ENCODE measurements at regions not wholly inside any gene's neighbourhood (a gene's known extent, or its start where the extent isn't known, plus 50 kb on each side); places are given as distances from the start of the nearest gene placed in this dataset.
"Not testable (repeated sequence)": the region's sequence is repeated elsewhere in the genome, so short reads cannot be mapped to it uniquely, and the experiment has no call there.

DNA sequence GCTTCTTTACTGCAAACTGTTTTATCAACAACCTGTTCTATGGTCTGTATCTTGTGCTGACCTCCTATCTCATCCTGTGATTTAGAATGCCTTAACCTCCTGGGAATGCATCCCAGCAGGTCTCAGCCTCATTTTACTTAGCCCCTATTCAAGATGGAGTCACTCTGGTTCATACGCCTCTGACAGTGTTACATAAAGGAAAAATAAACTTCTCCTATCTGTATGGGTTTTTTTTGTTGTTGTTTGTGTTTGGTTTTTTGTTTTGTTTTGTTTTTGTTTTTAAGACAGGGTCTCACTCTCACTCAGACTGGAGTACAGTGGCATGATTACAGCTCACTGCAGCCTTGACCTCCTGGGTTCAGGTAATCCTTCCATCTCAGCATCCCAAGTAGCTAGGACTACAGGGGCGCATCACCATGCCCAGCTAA lies 62.1 kb downstream of the RESF1 start:
- ChIA-PET POLR2A (no interaction called here), CTCF (no interaction called here)
- no peak overlapping the region for H3K4me3 ChIP-seq (ENCODE audit: low read depth, low read length)
- no peak overlapping the region for H3K27ac ChIP-seq (ENCODE audit: extremely low read depth, low read depth, low read length)
- H3K9me3 ChIP-seq (ENCODE audit: control insufficient read depth, insufficient read depth, low read depth, low read length) = no peaks in the 10 kb centered on the region
- TF ChIP-seq ZFP37 (tag by site-specific recombination; IDR thresholded peaks at IDR 0.05) (no peak), ZNF138 (tag by site-specific recombination; IDR thresholded peaks at IDR 0.05; ENCODE audit: borderline replicate concordance) (no peak)
- H3K36me3 ChIP-seq (ENCODE audit: control insufficient read depth in 2 of 2, insufficient read depth in 1 of 2, low read length in 2 of 2) = no peaks in the 10 kb centered on the region
- H3K4me1 ChIP-seq (ENCODE audit: control insufficient read depth, insufficient read depth, low read length) = no peaks in the 10 kb centered on the region

DNA sequence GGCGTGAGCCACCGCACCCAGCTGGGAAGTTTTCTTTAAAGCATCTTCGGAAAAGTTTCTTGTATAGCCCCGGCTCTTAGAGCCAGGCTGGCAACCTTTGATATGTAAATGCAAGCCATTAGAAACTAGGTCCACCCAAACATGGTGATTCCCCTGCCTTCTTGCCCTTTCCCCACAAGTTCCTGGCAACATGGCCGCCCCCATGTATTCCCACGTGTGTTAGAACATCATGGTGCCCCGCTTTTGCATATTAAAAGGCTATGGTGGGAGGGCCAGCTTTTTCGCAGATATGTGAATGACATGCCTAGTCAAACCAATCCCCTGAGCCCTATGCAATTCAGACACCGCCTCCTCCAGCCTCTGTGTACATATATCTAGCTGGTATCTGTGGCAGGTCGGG lies 63.2 kb downstream of the RESF1 start:
- POLR2A ChIA-PET; H3K36me3 ChIP-seq (ENCODE audit: control insufficient read depth in 2 of 2, insufficient read depth in 1 of 2, low read length in 2 of 2); CTCF ChIA-PET; H3K27ac ChIP-seq (ENCODE audit: extremely low read depth, low read depth, low read length); H3K9me3 ChIP-seq (ENCODE audit: control insufficient read depth, insufficient read depth, low read depth, low read length); H3K4me3 ChIP-seq (ENCODE audit: low read depth, low read length); H3K4me1 ChIP-seq (ENCODE audit: control insufficient read depth, insufficient read depth, low read length): not testable (repeated sequence)

DNA sequence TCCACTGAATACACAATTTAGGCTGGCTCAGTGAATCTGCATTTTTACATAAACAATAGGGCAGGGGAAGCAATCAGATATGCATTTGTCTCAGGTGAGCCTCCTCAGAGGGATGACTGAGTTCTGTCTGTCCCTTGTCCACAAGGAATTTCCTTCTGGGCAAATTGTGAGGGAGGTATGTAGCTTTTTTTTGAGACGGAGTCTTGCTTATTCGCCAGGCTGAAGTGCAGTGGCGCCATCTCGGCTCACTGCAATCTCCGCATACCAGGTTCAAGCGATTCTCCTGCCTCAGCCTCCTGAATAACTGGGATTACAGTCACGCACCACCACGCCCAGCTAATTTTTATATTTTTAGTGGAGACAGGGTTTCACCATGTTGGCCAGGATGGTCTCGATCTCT lies 64.6 kb downstream of the RESF1 start:
- H3K27ac ChIP-seq (ENCODE audit: extremely low read depth, low read depth, low read length); CTCF ChIA-PET; H3K4me3 ChIP-seq (ENCODE audit: low read depth, low read length); H3K36me3 ChIP-seq (ENCODE audit: control insufficient read depth in 2 of 2, insufficient read depth in 1 of 2, low read length in 2 of 2); H3K4me1 ChIP-seq (ENCODE audit: control insufficient read depth, insufficient read depth, low read length); H3K9me3 ChIP-seq (ENCODE audit: control insufficient read depth, insufficient read depth, low read depth, low read length): not testable (repeated sequence)
- POLR2A ChIA-PET = interaction anchor here (0.7 kb wide), 1 partner anchor 271 kb away, joined by 3 read pairs; no protein-coding TSS in a partner anchor

DNA sequence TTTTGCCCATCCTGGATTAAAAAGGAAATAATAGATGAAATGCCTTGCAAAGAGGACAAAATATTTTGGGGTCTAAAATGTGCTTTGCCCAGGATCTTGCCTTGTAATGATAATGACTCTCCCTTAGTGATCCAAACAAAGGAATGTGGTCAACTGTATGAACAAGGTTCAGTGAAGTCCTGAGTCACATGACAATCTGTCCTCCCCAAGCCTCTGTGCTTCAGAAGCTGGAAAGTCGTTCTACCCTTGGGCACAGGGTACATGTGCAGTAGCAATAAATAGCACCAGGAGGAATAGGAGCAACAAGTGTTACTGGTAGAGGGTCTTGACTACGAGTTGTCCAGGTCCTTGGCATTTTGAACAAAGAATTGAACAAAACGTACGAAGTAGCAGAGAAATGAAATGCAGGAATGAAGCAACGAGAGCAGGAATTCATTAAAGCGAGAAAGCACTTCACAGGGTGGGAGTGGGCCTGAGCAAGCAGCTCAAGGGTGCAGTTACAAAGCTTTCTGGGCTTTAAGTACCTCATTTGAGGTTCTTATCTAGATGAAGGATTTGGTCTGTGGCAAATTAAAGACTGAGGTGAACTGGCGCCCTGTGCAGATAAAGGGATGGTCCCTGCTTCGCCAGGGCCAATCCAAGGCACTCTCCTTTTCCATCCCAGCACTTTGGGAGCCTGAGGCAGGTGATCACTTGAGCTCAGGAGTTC lies 65.8 kb downstream of the RESF1 start:
- ChIA-PET POLR2A (interaction anchor here (0.7 kb wide), 1 partner anchor 270 kb away, joined by 3 read pairs; no protein-coding TSS in a partner anchor), CTCF (interaction anchor here (0.7 to 1.2 kb wide), 2 partner anchors 35 to 90 kb away, joined by 3 read pairs; no protein-coding TSS in a partner anchor)
- H3K4me3 ChIP-seq (ENCODE audit: low read depth, low read length) = no peak overlapping the region
- H3K36me3 ChIP-seq (ENCODE audit: control insufficient read depth in 2 of 2, insufficient read depth in 1 of 2, low read length in 2 of 2) = no peaks in the 10 kb centered on the region
- no peaks in the 10 kb centered on the region for H3K9me3 ChIP-seq (ENCODE audit: control insufficient read depth, insufficient read depth, low read depth, low read length)
- no peak overlapping the region for H3K27ac ChIP-seq (ENCODE audit: extremely low read depth, low read depth, low read length)
- no peaks in the 10 kb centered on the region for H3K4me1 ChIP-seq (ENCODE audit: control insufficient read depth, insufficient read depth, low read length)
- TF ChIP-seq SCRT1 (tag by site-specific recombination; IDR thresholded peaks at IDR 0.05; ENCODE audit: borderline replicate concordance) = 0 out of 2 replicates have a peak, but pooled peaks have one; percentile 38
- TF ChIP-seq IKZF3 (tag by site-specific recombination; IDR thresholded peaks at IDR 0.05) = no peak
- TF ChIP-seq, protein P1, sequence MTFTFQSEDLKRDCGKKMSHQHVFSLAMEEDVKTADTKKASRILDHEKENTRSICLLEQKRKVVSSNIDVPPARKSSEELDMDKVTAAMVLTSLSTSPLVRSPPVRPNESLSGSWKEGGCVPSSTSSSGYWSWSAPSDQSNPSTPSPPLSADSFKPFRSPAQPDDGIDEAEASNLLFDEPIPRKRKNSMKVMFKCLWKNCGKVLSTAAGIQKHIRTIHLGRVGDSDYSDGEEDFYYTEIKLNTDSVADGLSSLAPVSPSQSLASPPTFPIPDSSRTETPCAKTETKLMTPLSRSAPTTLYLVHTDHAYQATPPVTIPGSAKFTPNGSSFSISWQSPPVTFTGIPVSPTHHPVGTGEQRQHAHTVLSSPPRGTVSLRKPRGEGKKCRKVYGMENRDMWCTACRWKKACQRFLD (tag by site-specific recombination; IDR thresholded peaks at IDR 0.05) = no peak
- TF ChIP-seq ZNF146 (tag by site-specific recombination; IDR thresholded peaks at IDR 0.05) = no peak
- TF ChIP-seq SCRT2 (tag by site-specific recombination; IDR thresholded peaks at IDR 0.05) = peak; percentile 80
- TF ChIP-seq ZBTB21 (tag by site-specific recombination; IDR thresholded peaks at IDR 0.05) = no peak
- TF ChIP-seq, protein P2, sequence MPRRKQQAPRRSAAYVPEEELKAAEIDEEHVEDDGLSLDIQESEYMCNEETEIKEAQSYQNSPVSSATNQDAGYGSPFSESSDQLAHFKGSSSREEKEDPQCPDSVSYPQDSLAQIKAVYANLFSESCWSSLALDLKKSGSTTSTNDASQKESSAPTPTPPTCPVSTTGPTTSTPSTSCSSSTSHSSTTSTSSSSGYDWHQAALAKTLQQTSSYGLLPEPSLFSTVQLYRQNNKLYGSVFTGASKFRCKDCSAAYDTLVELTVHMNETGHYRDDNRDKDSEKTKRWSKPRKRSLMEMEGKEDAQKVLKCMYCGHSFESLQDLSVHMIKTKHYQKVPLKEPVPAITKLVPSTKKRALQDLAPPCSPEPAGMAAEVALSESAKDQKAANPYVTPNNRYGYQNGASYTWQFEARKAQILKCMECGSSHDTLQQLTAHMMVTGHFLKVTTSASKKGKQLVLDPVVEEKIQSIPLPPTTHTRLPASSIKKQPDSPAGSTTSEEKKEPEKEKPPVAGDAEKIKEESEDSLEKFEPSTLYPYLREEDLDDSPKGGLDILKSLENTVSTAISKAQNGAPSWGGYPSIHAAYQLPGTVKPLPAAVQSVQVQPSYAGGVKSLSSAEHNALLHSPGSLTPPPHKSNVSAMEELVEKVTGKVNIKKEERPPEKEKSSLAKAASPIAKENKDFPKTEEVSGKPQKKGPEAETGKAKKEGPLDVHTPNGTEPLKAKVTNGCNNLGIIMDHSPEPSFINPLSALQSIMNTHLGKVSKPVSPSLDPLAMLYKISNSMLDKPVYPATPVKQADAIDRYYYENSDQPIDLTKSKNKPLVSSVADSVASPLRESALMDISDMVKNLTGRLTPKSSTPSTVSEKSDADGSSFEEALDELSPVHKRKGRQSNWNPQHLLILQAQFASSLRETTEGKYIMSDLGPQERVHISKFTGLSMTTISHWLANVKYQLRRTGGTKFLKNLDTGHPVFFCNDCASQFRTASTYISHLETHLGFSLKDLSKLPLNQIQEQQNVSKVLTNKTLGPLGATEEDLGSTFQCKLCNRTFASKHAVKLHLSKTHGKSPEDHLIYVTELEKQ (tag by site-specific recombination; IDR thresholded peaks at IDR 0.05; ENCODE audit: borderline replicate concordance) = no peak
- no peak for TF ChIP-seq ZNF843 (tag by site-specific recombination; IDR thresholded peaks at IDR 0.05)
- TF ChIP-seq ZNF23 (tag by site-specific recombination; IDR thresholded peaks at IDR 0.05; ENCODE audit: borderline replicate concordance) = no peak
- no peak for TF ChIP-seq ZNF114 (tag by site-specific recombination; IDR thresholded peaks at IDR 0.05)

Data from HEK293 (cell line).